ENCODE measurements at regions not wholly inside any gene's neighbourhood (a gene's known extent, or its start where the extent isn't known, plus 50 kb on each side); places are given as distances from the start of the nearest gene placed in this dataset.

- H3K9me3 ChIP-seq, result peaks cover 0 to 3% of the 10 kb centered on the region in 2 donors
- no peaks in the 10 kb centered on the region for H3K27me3 ChIP-seq
- no peaks in the 10 kb centered on the region for H3K4me1 ChIP-seq
- intact Hi-C loops (cut with DNase I; ENCODE audit: low total_unique reads), result no loop called here
- H3K4me3 ChIP-seq, result no peak overlapping the region
- no peaks in the 10 kb centered on the region for H3K36me3 ChIP-seq
- DNase-seq (ENCODE audit: low spot score in 2 of 2), result no peak
- TF ChIP-seq POLR2A (IDR thresholded peaks at IDR 0.05) (no peak), POLR2AphosphoS5 (IDR thresholded peaks at IDR 0.05) (no peak), CTCF (IDR thresholded peaks at IDR 0.05) (no peak)
- no peak overlapping the region for H3K27ac ChIP-seq
Observed at GRCh38 chr13:100881291-100881864, 206.8 kb upstream of the TMTC4 start.

- no peaks in the 10 kb centered on the region for H3K4me1 ChIP-seq
- intact Hi-C loops (cut with DNase I; ENCODE audit: low total_unique reads), result no loop called here
- DNase-seq (ENCODE audit: low spot score in 2 of 2), result no peak
- no peak overlapping the region for H3K4me3 ChIP-seq
- TF ChIP-seq CTCF (IDR thresholded peaks at IDR 0.05) (no peak), POLR2A (IDR thresholded peaks at IDR 0.05) (no peak)
- H3K27ac ChIP-seq, result no peak overlapping the region
- no peaks in the 10 kb centered on the region for H3K36me3 ChIP-seq
- H3K9me3 ChIP-seq, result peaks cover 0 to 11% of the 10 kb centered on the region in 2 donors
- H3K27me3 ChIP-seq, result no peaks in the 10 kb centered on the region
Observed at GRCh38 chr13:100880166-100880565, 205.6 kb upstream of the TMTC4 start.

- peaks cover 0 to 11% of the 10 kb centered on the region in 2 donors for H3K9me3 ChIP-seq
- no peak for TF ChIP-seq CTCF (IDR thresholded peaks at IDR 0.05)
- TF ChIP-seq POLR2A (IDR thresholded peaks at IDR 0.05), result no peak
- no peak for TF ChIP-seq POLR2AphosphoS5 (IDR thresholded peaks at IDR 0.05)
- H3K36me3 ChIP-seq, result no peaks in the 10 kb centered on the region
- no peaks in the 10 kb centered on the region for H3K4me1 ChIP-seq
- no peak for DNase-seq (ENCODE audit: low spot score in 2 of 2)
- no peak overlapping the region for H3K4me3 ChIP-seq
- intact Hi-C loops (cut with DNase I; ENCODE audit: low total_unique reads), result no loop called here
- no peaks in the 10 kb centered on the region for H3K27me3 ChIP-seq
- no peak overlapping the region for H3K27ac ChIP-seq
Observed at GRCh38 chr13:100879255-100879654, 204.7 kb upstream of the TMTC4 start.

GRCh38 chr13:100876044-100876403 lies 201.4 kb upstream of the TMTC4 start:
- TF ChIP-seq POLR2A (IDR thresholded peaks at IDR 0.05), result no peak
- no peak for TF ChIP-seq POLR2AphosphoS5 (IDR thresholded peaks at IDR 0.05)
- TF ChIP-seq CTCF (IDR thresholded peaks at IDR 0.05), result no peak
- peaks cover 0 to 11% of the 10 kb centered on the region in 2 donors for H3K9me3 ChIP-seq
- H3K27me3 ChIP-seq, result no peaks in the 10 kb centered on the region
- no peaks in the 10 kb centered on the region for H3K4me1 ChIP-seq
- H3K36me3 ChIP-seq, result no peaks in the 10 kb centered on the region
- intact Hi-C loops (cut with DNase I; ENCODE audit: low total_unique reads), result no loop called here
- no peak overlapping the region for H3K27ac ChIP-seq
- no peak overlapping the region for H3K4me3 ChIP-seq
- no peak for DNase-seq (ENCODE audit: low spot score in 2 of 2)

- no peaks in the 10 kb centered on the region for H3K27me3 ChIP-seq
- H3K4me3 ChIP-seq, result no peak overlapping the region
- DNase-seq (ENCODE audit: low spot score in 2 of 2), result no peak
- intact Hi-C loops (cut with DNase I; ENCODE audit: low total_unique reads), result no loop called here
- no peaks in the 10 kb centered on the region for H3K4me1 ChIP-seq
- no peak overlapping the region for H3K27ac ChIP-seq
- TF ChIP-seq POLR2A (IDR thresholded peaks at IDR 0.05) (no peak), POLR2AphosphoS5 (IDR thresholded peaks at IDR 0.05) (no peak), CTCF (IDR thresholded peaks at IDR 0.05) (no peak)
- peaks cover 0 to 11% of the 10 kb centered on the region in 2 donors for H3K9me3 ChIP-seq
- no peaks in the 10 kb centered on the region for H3K36me3 ChIP-seq
Observed at GRCh38 chr13:100875392-100876043, 200.9 kb upstream of the TMTC4 start.
